ENCODE measurements at regions not wholly inside any gene's neighbourhood (a gene's known extent, or its start where the extent isn't known, plus 50 kb on each side); places are given as distances from the start of the nearest gene placed in this dataset.

DNA sequence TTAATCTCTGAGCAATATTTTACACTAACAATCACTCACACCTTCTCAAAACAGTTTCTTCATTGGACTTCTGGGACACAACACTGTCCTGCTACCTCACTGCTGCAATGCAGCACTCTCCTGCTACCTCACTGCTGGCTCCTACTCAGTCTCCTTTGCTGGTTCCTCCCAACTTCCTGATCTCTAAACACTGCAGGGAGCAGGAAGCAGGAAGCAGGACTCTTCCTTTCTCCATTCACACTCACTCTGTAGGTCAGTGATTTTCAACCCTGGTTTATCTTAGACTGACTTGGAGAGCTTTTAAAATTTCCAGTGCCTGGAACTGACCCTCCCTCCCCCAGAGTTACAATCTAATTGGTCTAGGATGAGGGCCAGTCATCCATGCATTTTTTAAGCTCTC is 243.4 kb upstream of the RBBP8 start:
- TF ChIP-seq POLR2A (IDR thresholded peaks at IDR 0.05; ENCODE audit: low read length) (no peak), GATA1 (IDR thresholded peaks at IDR 0.05; ENCODE audit: low read depth, low read length) (no peak)

Data from erythroblast (primary cell).